ENCODE measurements at regions not wholly inside any gene's neighbourhood (a gene's known extent, or its start where the extent isn't known, plus 50 kb on each side); places are given as distances from the start of the nearest gene placed in this dataset.

DNA sequence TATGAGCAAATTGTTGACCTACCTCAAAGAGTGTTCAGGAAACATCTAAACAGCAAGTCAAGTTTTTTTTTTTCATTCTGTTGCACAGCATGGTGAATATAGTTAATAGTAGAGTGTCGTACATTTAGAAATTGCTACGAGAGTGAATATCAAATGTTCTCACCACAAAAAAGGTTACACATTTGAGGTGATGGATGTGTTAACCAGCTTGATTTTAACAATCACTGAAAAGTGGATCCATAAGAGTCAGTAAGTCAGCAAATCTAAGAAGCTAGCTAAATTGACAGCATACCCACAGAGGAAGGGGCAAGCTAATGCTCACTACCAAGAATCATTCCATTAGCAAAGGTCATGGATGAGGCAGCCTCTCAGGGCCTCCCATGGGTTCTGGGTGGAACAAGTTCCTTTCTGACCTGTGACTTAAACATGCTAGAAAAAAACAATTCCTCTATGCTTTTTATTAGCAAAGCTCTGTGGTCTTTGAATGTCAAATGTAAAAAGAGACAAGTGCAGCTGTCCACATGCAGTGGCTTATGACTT lies 235.4 kb upstream of the CCDC179 start:
- TF ChIP-seq, protein P1, sequence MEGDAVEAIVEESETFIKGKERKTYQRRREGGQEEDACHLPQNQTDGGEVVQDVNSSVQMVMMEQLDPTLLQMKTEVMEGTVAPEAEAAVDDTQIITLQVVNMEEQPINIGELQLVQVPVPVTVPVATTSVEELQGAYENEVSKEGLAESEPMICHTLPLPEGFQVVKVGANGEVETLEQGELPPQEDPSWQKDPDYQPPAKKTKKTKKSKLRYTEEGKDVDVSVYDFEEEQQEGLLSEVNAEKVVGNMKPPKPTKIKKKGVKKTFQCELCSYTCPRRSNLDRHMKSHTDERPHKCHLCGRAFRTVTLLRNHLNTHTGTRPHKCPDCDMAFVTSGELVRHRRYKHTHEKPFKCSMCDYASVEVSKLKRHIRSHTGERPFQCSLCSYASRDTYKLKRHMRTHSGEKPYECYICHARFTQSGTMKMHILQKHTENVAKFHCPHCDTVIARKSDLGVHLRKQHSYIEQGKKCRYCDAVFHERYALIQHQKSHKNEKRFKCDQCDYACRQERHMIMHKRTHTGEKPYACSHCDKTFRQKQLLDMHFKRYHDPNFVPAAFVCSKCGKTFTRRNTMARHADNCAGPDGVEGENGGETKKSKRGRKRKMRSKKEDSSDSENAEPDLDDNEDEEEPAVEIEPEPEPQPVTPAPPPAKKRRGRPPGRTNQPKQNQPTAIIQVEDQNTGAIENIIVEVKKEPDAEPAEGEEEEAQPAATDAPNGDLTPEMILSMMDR (IDR thresholded peaks at IDR 0.05), result no peak
- no peak for TF ChIP-seq POLR2A (IDR thresholded peaks at IDR 0.05)
